ENCODE measurements at regions not wholly inside any gene's neighbourhood (a gene's known extent, or its start where the extent isn't known, plus 50 kb on each side); places are given as distances from the start of the nearest gene placed in this dataset.

DNA sequence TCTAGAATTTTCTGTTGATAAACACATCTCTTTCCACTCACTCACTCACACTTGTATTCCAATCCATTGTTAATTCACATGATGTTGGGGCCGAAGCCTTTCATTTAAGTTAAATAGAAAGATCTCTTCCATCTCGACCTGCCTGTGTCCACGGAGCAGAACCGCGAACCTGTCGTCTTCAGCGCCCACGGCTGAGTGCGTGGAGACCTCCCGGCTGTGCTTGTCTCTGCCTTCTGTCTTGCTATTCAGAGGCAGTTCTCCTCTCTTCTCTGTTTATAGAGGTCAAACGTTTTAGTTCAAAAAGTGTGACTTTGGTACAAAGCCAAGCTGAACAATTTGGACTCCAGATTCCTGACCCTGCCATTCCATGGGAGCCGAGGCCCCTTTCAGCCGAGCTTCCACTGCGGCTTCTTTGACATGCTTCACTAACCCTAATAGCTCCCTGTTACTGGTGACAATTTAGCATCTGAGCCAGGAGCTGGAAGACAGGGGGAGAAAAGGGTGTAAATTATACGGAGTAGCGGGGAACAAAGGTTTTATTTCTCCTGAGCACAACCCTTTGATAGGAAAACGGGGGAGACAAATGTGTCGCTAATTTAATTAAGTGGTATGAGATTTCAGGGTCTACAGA, 314.4 kb upstream of the IRX4 start:
- TF ChIP-seq POLR2A (IDR thresholded peaks at IDR 0.05) = no peak
- TF ChIP-seq, protein P1, sequence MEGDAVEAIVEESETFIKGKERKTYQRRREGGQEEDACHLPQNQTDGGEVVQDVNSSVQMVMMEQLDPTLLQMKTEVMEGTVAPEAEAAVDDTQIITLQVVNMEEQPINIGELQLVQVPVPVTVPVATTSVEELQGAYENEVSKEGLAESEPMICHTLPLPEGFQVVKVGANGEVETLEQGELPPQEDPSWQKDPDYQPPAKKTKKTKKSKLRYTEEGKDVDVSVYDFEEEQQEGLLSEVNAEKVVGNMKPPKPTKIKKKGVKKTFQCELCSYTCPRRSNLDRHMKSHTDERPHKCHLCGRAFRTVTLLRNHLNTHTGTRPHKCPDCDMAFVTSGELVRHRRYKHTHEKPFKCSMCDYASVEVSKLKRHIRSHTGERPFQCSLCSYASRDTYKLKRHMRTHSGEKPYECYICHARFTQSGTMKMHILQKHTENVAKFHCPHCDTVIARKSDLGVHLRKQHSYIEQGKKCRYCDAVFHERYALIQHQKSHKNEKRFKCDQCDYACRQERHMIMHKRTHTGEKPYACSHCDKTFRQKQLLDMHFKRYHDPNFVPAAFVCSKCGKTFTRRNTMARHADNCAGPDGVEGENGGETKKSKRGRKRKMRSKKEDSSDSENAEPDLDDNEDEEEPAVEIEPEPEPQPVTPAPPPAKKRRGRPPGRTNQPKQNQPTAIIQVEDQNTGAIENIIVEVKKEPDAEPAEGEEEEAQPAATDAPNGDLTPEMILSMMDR (IDR thresholded peaks at IDR 0.05) = no peak
